ENCODE measurements at regions not wholly inside any gene's neighbourhood (a gene's known extent, or its start where the extent isn't known, plus 50 kb on each side); places are given as distances from the start of the nearest gene placed in this dataset.
A peak's percentile ranks its signal among the peaks of the same experiment; 100 is the strongest.

DNA sequence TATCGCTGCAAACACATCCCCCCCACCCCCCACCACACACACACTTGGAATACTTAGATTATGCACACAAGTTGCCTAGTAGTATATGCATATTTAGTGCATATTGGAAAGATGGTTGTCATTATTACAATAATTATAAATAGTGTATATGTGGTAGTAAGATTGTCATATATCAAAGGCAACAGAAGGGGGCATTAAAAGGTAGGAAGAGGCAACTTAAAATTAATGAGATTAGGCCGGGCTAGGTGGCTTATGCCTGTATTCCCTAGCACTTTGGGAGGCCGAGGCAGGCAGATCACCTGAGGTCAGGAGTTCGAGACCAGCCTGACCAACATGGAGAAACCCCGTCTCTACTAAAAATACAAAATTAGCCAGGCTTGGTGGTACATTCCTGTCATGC, 52.1 kb downstream of the GSC start:
- H3K27ac ChIP-seq (ENCODE audit: low read depth, low read length), result no peak overlapping the region
- H2AFZ ChIP-seq (ENCODE audit: low read length), result no peak overlapping the region
- TF ChIP-seq, protein P1, sequence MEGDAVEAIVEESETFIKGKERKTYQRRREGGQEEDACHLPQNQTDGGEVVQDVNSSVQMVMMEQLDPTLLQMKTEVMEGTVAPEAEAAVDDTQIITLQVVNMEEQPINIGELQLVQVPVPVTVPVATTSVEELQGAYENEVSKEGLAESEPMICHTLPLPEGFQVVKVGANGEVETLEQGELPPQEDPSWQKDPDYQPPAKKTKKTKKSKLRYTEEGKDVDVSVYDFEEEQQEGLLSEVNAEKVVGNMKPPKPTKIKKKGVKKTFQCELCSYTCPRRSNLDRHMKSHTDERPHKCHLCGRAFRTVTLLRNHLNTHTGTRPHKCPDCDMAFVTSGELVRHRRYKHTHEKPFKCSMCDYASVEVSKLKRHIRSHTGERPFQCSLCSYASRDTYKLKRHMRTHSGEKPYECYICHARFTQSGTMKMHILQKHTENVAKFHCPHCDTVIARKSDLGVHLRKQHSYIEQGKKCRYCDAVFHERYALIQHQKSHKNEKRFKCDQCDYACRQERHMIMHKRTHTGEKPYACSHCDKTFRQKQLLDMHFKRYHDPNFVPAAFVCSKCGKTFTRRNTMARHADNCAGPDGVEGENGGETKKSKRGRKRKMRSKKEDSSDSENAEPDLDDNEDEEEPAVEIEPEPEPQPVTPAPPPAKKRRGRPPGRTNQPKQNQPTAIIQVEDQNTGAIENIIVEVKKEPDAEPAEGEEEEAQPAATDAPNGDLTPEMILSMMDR (IDR thresholded peaks at IDR 0.05; ENCODE audit: extremely low read depth, low read depth, low read length), result peak; percentile 16
- H3K36me3 ChIP-seq (ENCODE audit: insufficient read depth, low read length), result no peaks in the 10 kb centered on the region
- H3K27me3 ChIP-seq (ENCODE audit: insufficient read depth, low read length), result peaks cover 11% of the 10 kb centered on the region
- H3K4me1 ChIP-seq (ENCODE audit: insufficient read depth, low read length), result no peaks in the 10 kb centered on the region
- no peaks in the 10 kb centered on the region for H3K9me3 ChIP-seq (ENCODE audit: low read depth, low read length)
- H3K4me3 ChIP-seq (ENCODE audit: insufficient read depth, low read length), result no peak overlapping the region
- H4K20me1 ChIP-seq (ENCODE audit: insufficient read depth, low read length), result no peaks in the 10 kb centered on the region
- DNase-seq (ENCODE audit: insufficient read length, low spot score, missing footprints), result no peak
- H3K79me2 ChIP-seq (ENCODE audit: insufficient read depth, low read length), result no peaks in the 10 kb centered on the region
- H3K4me2 ChIP-seq (ENCODE audit: insufficient read depth, low read length), result no peak overlapping the region

DNA sequence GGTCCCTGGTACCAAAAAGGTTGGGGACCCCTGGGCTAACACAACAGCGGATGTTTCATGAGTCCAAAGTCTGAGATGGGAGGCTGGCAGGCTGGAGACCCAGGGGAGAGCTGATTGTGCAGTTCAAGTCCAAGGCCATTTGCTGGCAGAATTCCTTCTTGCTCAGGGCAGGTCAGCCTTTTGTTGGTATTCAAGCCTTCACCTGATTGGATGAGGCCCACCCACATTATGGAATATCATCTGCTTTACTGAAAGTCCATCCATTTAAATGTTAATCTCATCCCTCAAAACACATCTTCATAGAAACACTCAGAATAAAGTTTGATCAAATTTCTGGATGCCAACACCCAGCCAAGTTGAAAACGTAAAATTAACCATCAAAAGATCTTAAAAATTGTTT, 52.9 kb downstream of the GSC start:
- Histone ChIP-seq H4K20me1 (ENCODE audit: insufficient read depth, low read length) (no peaks in the 10 kb centered on the region), H3K36me3 (ENCODE audit: insufficient read depth, low read length) (no peaks in the 10 kb centered on the region), H3K9me3 (ENCODE audit: low read depth, low read length) (no peaks in the 10 kb centered on the region), H2AFZ (ENCODE audit: low read length) (no peak overlapping the region), H3K79me2 (ENCODE audit: insufficient read depth, low read length) (no peaks in the 10 kb centered on the region), H3K4me3 (ENCODE audit: insufficient read depth, low read length) (no peak overlapping the region), H3K4me1 (ENCODE audit: insufficient read depth, low read length) (no peaks in the 10 kb centered on the region), H3K27me3 (ENCODE audit: insufficient read depth, low read length) (peaks cover 13% of the 10 kb centered on the region), H3K27ac (ENCODE audit: low read depth, low read length) (no peak overlapping the region), H3K4me2 (ENCODE audit: insufficient read depth, low read length) (no peak overlapping the region)
- TF ChIP-seq, protein P1 (IDR thresholded peaks at IDR 0.05; ENCODE audit: extremely low read depth, low read depth, low read length), result no peak
- no peak for DNase-seq (ENCODE audit: insufficient read length, low spot score, missing footprints)

DNA sequence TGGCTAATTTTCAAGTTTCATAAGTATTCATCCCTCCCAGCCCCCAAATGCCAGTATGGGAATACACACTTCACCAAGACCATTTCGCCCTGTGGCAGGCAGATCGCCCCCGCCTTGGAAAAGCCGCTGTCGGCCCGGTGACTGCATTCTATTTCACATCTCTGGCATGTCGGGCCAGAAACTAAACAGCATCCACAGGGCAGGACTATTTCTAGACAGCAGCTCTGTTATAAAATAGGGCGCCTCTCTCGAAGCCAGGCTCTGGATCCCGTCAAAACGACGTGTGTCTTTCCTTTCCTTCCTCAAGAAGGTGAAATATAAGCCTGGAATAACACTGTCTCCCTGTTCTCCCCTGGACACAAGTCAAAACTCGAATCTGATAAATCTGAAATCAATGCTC, 56.8 kb downstream of the GSC start:
- Histone ChIP-seq H3K79me2 (ENCODE audit: insufficient read depth, low read length) (no peaks in the 10 kb centered on the region), H3K27me3 (ENCODE audit: insufficient read depth, low read length) (peaks cover 21% of the 10 kb centered on the region), H3K27ac (ENCODE audit: low read depth, low read length) (no peak overlapping the region), H3K9me3 (ENCODE audit: low read depth, low read length) (no peaks in the 10 kb centered on the region), H3K4me3 (ENCODE audit: insufficient read depth, low read length) (no peak overlapping the region), H4K20me1 (ENCODE audit: insufficient read depth, low read length) (no peaks in the 10 kb centered on the region), H3K4me2 (ENCODE audit: insufficient read depth, low read length) (no peak overlapping the region), H3K36me3 (ENCODE audit: insufficient read depth, low read length) (no peaks in the 10 kb centered on the region), H2AFZ (ENCODE audit: low read length) (no peak overlapping the region), H3K4me1 (ENCODE audit: insufficient read depth, low read length) (no peaks in the 10 kb centered on the region)
- TF ChIP-seq, protein P1 (IDR thresholded peaks at IDR 0.05; ENCODE audit: extremely low read depth, low read depth, low read length), result no peak
- DNase-seq (ENCODE audit: insufficient read length, low spot score, missing footprints), result no peak

DNA sequence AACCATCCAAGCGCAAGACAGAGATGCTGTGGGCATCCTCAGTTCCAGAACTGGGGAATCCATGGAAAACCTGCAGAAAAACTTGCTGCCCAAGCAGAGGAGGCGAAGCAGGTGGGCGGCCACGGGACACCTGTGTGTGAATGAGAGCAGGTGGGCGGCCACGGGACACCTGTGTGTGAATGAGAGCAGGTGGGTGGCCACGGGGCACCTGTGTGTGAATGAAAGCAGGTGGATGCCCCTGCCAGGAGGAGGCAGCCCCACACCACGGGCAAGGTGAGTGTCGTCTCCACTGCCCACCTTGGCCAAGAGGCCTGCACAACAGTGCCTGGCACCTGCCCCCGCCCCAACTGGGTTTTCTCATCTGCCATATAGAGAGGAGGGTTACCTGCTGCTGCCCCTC, 59.2 kb downstream of the GSC start:
- Histone ChIP-seq H3K36me3 (ENCODE audit: insufficient read depth, low read length) (no peaks in the 10 kb centered on the region), H3K4me3 (ENCODE audit: insufficient read depth, low read length) (no peak overlapping the region), H2AFZ (ENCODE audit: low read length) (no peak overlapping the region), H3K4me2 (ENCODE audit: insufficient read depth, low read length) (no peak overlapping the region), H3K27me3 (ENCODE audit: insufficient read depth, low read length) (peaks cover 21% of the 10 kb centered on the region), H3K9me3 (ENCODE audit: low read depth, low read length) (no peaks in the 10 kb centered on the region), H3K27ac (ENCODE audit: low read depth, low read length) (no peak overlapping the region), H4K20me1 (ENCODE audit: insufficient read depth, low read length) (no peaks in the 10 kb centered on the region), H3K79me2 (ENCODE audit: insufficient read depth, low read length) (no peaks in the 10 kb centered on the region), H3K4me1 (ENCODE audit: insufficient read depth, low read length) (no peaks in the 10 kb centered on the region)
- DNase-seq (ENCODE audit: insufficient read length, low spot score, missing footprints), result no peak
- TF ChIP-seq, protein P1 (IDR thresholded peaks at IDR 0.05; ENCODE audit: extremely low read depth, low read depth, low read length), result no peak

All from osteoblast (primary cell).